ENCODE measurements at regions not wholly inside any gene's neighbourhood (a gene's known extent, or its start where the extent isn't known, plus 50 kb on each side); places are given as distances from the start of the nearest gene placed in this dataset.

- no peaks in the 10 kb centered on the region for H3K4me1 ChIP-seq (ENCODE audit: insufficient read depth, low read length, poor library complexity, severe bottlenecking)
- H2AFZ ChIP-seq (ENCODE audit: low read length): no peak overlapping the region
- H3K4me3 ChIP-seq (ENCODE audit: low read depth, low read length, poor library complexity, severe bottlenecking): no peak overlapping the region
- H3K27ac ChIP-seq (ENCODE audit: low read depth, low read length, poor library complexity, severe bottlenecking): no peak overlapping the region
- no peak for DNase-seq (ENCODE audit: low spot score)
- ChIA-PET POLR2A (no interaction called here), CTCF (ENCODE audit: unreplicated experiment) (no interaction called here)
- H3K36me3 ChIP-seq (ENCODE audit: insufficient read depth, low read length): no peaks in the 10 kb centered on the region
- no peak for TF ChIP-seq EZH2phosphoT487 (IDR thresholded peaks at IDR 0.05; ENCODE audit: borderline replicate concordance, low read depth, low read length)
- TF ChIP-seq, protein P1, sequence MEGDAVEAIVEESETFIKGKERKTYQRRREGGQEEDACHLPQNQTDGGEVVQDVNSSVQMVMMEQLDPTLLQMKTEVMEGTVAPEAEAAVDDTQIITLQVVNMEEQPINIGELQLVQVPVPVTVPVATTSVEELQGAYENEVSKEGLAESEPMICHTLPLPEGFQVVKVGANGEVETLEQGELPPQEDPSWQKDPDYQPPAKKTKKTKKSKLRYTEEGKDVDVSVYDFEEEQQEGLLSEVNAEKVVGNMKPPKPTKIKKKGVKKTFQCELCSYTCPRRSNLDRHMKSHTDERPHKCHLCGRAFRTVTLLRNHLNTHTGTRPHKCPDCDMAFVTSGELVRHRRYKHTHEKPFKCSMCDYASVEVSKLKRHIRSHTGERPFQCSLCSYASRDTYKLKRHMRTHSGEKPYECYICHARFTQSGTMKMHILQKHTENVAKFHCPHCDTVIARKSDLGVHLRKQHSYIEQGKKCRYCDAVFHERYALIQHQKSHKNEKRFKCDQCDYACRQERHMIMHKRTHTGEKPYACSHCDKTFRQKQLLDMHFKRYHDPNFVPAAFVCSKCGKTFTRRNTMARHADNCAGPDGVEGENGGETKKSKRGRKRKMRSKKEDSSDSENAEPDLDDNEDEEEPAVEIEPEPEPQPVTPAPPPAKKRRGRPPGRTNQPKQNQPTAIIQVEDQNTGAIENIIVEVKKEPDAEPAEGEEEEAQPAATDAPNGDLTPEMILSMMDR (conservative IDR thresholded peaks at IDR 0.05; ENCODE audit: low read length): no peak
- H3K9me2 ChIP-seq (ENCODE audit: insufficient read depth, low read length): no peaks in the 10 kb centered on the region
- intact Hi-C loops (cut with micrococcal nuclease; ENCODE audit: unreplicated experiment): no loop called here
- H3K9me3 ChIP-seq (ENCODE audit: low read length): no peaks in the 10 kb centered on the region
- no peak overlapping the region for H3K4me2 ChIP-seq (ENCODE audit: low read length)
- BruUV-seq (replicated peaks): no TSS peak
- no peaks in the 10 kb centered on the region for H4K20me1 ChIP-seq (ENCODE audit: insufficient read depth, low read length)
- H3K79me2 ChIP-seq (ENCODE audit: insufficient read depth, low read depth, low read length): no peaks in the 10 kb centered on the region
These were observed 449.9 kb downstream of the NUF2 start for GRCh38 chr1:163771637-163772036.

- Histone ChIP-seq H3K27ac (ENCODE audit: low read depth, low read length, poor library complexity, severe bottlenecking) (no peak overlapping the region), H3K4me1 (ENCODE audit: insufficient read depth, low read length, poor library complexity, severe bottlenecking) (no peaks in the 10 kb centered on the region), H2AFZ (ENCODE audit: low read length) (no peak overlapping the region), H4K20me1 (ENCODE audit: insufficient read depth, low read length) (no peaks in the 10 kb centered on the region), H3K79me2 (ENCODE audit: insufficient read depth, low read depth, low read length) (no peaks in the 10 kb centered on the region), H3K4me3 (ENCODE audit: low read depth, low read length, poor library complexity, severe bottlenecking) (no peak overlapping the region), H3K36me3 (ENCODE audit: insufficient read depth, low read length) (no peaks in the 10 kb centered on the region), H3K9me2 (ENCODE audit: insufficient read depth, low read length) (no peaks in the 10 kb centered on the region), H3K9me3 (ENCODE audit: low read length) (no peaks in the 10 kb centered on the region), H3K4me2 (ENCODE audit: low read length) (no peak overlapping the region)
- ChIA-PET POLR2A (interaction anchor here (0.5 kb wide), 1 partner anchor 970 kb away, joined by 3 read pairs; no protein-coding TSS in a partner anchor), CTCF (ENCODE audit: unreplicated experiment) (no interaction called here)
- no peak for TF ChIP-seq EZH2phosphoT487 (IDR thresholded peaks at IDR 0.05; ENCODE audit: borderline replicate concordance, low read depth, low read length)
- TF ChIP-seq, protein P1 (conservative IDR thresholded peaks at IDR 0.05; ENCODE audit: low read length): no peak
- BruUV-seq (replicated peaks): no TSS peak
- no peak for DNase-seq (ENCODE audit: low spot score)
- intact Hi-C loops (cut with micrococcal nuclease; ENCODE audit: unreplicated experiment): no loop called here
These were observed 450.5 kb downstream of the NUF2 start for GRCh38 chr1:163772246-163772645.

DNA sequence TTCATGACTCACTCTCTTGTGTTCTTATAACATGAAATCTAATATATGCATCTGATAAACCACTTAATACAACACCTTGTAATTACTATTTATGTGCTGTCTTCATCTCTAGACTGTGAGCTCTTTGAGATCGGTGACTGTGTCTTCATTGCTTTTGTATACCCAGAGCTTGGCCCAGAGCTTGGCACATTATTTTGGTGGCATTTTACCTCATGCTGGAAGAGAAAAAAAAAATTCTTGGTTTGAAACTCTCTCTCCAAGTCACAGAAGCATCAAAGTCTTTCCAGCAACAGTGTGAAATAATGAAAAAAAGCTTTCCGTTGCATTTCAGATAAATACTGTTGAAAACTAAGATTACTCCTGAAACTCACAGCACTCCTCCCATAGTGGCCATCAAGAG, 451.6 kb downstream of the NUF2 start:
- Histone ChIP-seq H4K20me1 (ENCODE audit: insufficient read depth, low read length) (no peaks in the 10 kb centered on the region), H3K4me2 (ENCODE audit: low read length) (no peak overlapping the region), H3K79me2 (ENCODE audit: insufficient read depth, low read depth, low read length) (no peaks in the 10 kb centered on the region), H3K4me1 (ENCODE audit: insufficient read depth, low read length, poor library complexity, severe bottlenecking) (no peaks in the 10 kb centered on the region), H2AFZ (ENCODE audit: low read length) (no peak overlapping the region), H3K27ac (ENCODE audit: low read depth, low read length, poor library complexity, severe bottlenecking) (no peak overlapping the region), H3K36me3 (ENCODE audit: insufficient read depth, low read length) (no peaks in the 10 kb centered on the region), H3K4me3 (ENCODE audit: low read depth, low read length, poor library complexity, severe bottlenecking) (no peak overlapping the region), H3K9me2 (ENCODE audit: insufficient read depth, low read length) (no peaks in the 10 kb centered on the region), H3K9me3 (ENCODE audit: low read length) (no peaks in the 10 kb centered on the region)
- DNase-seq (ENCODE audit: low spot score): no peak
- ChIA-PET CTCF (ENCODE audit: unreplicated experiment) (no interaction called here), POLR2A (no interaction called here)
- no TSS peak for BruUV-seq (replicated peaks)
- no peak for TF ChIP-seq EZH2phosphoT487 (IDR thresholded peaks at IDR 0.05; ENCODE audit: borderline replicate concordance, low read depth, low read length)
- TF ChIP-seq, protein P1 (conservative IDR thresholded peaks at IDR 0.05; ENCODE audit: low read length): no peak
- intact Hi-C loops (cut with micrococcal nuclease; ENCODE audit: unreplicated experiment): no loop called here
